ENCODE measurements at regions not wholly inside any gene's neighbourhood (a gene's known extent, or its start where the extent isn't known, plus 50 kb on each side); places are given as distances from the start of the nearest gene placed in this dataset.
"Not testable (repeated sequence)": the region's sequence is repeated elsewhere in the genome, so short reads cannot be mapped to it uniquely, and the experiment has no call there.

GRCh38 chr2:105537920-105538319, 139.1 kb upstream of the FHL2 start:
- 24 to 31% methylated on average over 4 of the region's 4 CpGs for WGBS, 2 experiments (ENCODE audit: low coverage in 1 of 2, low lambda C conversion rate in 2 of 2, missing lambda C conversion rate in 2 of 2)
- H3K9me3 ChIP-seq (ENCODE audit: low read depth): no peaks in the 10 kb centered on the region
- no peak overlapping the region for H3K4me3 ChIP-seq
- H4K20me1 ChIP-seq (ENCODE audit: insufficient read depth): no peaks in the 10 kb centered on the region
- no peaks in the 10 kb centered on the region for H3F3A ChIP-seq (ENCODE audit: insufficient read depth)
- no peak overlapping the region for H3K4me2 ChIP-seq (ENCODE audit: unreplicated experiment)
- no peaks in the 10 kb centered on the region for H3K79me2 ChIP-seq (ENCODE audit: insufficient read depth)
- in situ Hi-C loops (cut with MboI): loop anchor here (25.0 kb wide), 1 partner anchor 426 kb away; no protein-coding TSS in a partner anchor
- no peaks in the 10 kb centered on the region for H3K9me2 ChIP-seq (ENCODE audit: insufficient read depth)
- H3K27ac ChIP-seq: no peak overlapping the region
- H3K4me1 ChIP-seq (ENCODE audit: insufficient read depth): no peaks in the 10 kb centered on the region
- H3K36me3 ChIP-seq (ENCODE audit: low read depth): no peaks in the 10 kb centered on the region
- TF ChIP-seq EZH2phosphoT487 (IDR thresholded peaks at IDR 0.05; ENCODE audit: insufficient read depth, low read depth) (no peak), EZH2 (IDR thresholded peaks at IDR 0.05; ENCODE audit: insufficient read depth, poor library complexity, severe bottlenecking) (no peak)
- no peak overlapping the region for H3K9ac ChIP-seq
- H2AFZ ChIP-seq: no peak overlapping the region
- peaks cover 19% of the 10 kb centered on the region for H3K27me3 ChIP-seq (replicated peaks; ENCODE audit: insufficient read depth)
- DNase-seq: no peak

- Histone ChIP-seq H3K36me3 (ENCODE audit: low read depth) (no peaks in the 10 kb centered on the region), H3K4me1 (ENCODE audit: insufficient read depth) (no peaks in the 10 kb centered on the region), H3K27ac (no peak overlapping the region), H3K4me2 (ENCODE audit: unreplicated experiment) (no peak overlapping the region), H4K20me1 (ENCODE audit: insufficient read depth) (no peaks in the 10 kb centered on the region), H3K9ac (no peak overlapping the region), H3K4me3 (no peak overlapping the region), H2AFZ (no peak overlapping the region), H3F3A (ENCODE audit: insufficient read depth) (no peaks in the 10 kb centered on the region), H3K9me2 (ENCODE audit: insufficient read depth) (no peaks in the 10 kb centered on the region), H3K27me3 (replicated peaks; ENCODE audit: insufficient read depth) (peaks cover 19% of the 10 kb centered on the region), H3K79me2 (ENCODE audit: insufficient read depth) (no peaks in the 10 kb centered on the region), H3K9me3 (ENCODE audit: low read depth) (no peaks in the 10 kb centered on the region)
- no peak for DNase-seq
- TF ChIP-seq EZH2 (IDR thresholded peaks at IDR 0.05; ENCODE audit: insufficient read depth, poor library complexity, severe bottlenecking) (no peak), EZH2phosphoT487 (IDR thresholded peaks at IDR 0.05; ENCODE audit: insufficient read depth, low read depth) (no peak)
- in situ Hi-C loops (cut with MboI): loop anchor here (25.0 kb wide), 1 partner anchor 425 kb away; no protein-coding TSS in a partner anchor
- WGBS, 2 experiments (ENCODE audit: low coverage in 1 of 2, low lambda C conversion rate in 2 of 2, missing lambda C conversion rate in 2 of 2): 63 to 67% methylated on average over 7 of the region's 7 CpGs
Measured at GRCh38 chr2:105537466-105537865, 138.6 kb upstream of the FHL2 start.

GRCh38 chr2:105536175-105536574, 137.3 kb upstream of the FHL2 start:
- no peaks in the 10 kb centered on the region for H3K4me1 ChIP-seq (ENCODE audit: insufficient read depth)
- H2AFZ ChIP-seq: no peak overlapping the region
- H3K4me3 ChIP-seq: no peak overlapping the region
- no peaks in the 10 kb centered on the region for H3K9me2 ChIP-seq (ENCODE audit: insufficient read depth)
- in situ Hi-C loops (cut with MboI): loop anchor here (25.0 kb wide), 1 partner anchor 424 kb away; no protein-coding TSS in a partner anchor
- H3K27ac ChIP-seq: no peak overlapping the region
- H3K36me3 ChIP-seq (ENCODE audit: low read depth): no peaks in the 10 kb centered on the region
- TF ChIP-seq EZH2 (IDR thresholded peaks at IDR 0.05; ENCODE audit: insufficient read depth, poor library complexity, severe bottlenecking): no peak
- TF ChIP-seq EZH2phosphoT487 (IDR thresholded peaks at IDR 0.05; ENCODE audit: insufficient read depth, low read depth): no peak
- peaks cover 19% of the 10 kb centered on the region for H3K27me3 ChIP-seq (replicated peaks; ENCODE audit: insufficient read depth)
- DNase-seq: no peak
- no peak overlapping the region for H3K9ac ChIP-seq
- no peak overlapping the region for H3K4me2 ChIP-seq (ENCODE audit: unreplicated experiment)
- no peaks in the 10 kb centered on the region for H4K20me1 ChIP-seq (ENCODE audit: insufficient read depth)
- no peaks in the 10 kb centered on the region for H3K9me3 ChIP-seq (ENCODE audit: low read depth)
- no peaks in the 10 kb centered on the region for H3K79me2 ChIP-seq (ENCODE audit: insufficient read depth)
- H3F3A ChIP-seq (ENCODE audit: insufficient read depth): no peaks in the 10 kb centered on the region
- WGBS, 2 experiments (ENCODE audit: low coverage in 1 of 2, low lambda C conversion rate in 2 of 2, missing lambda C conversion rate in 2 of 2): 16 to 21% methylated on average over 3 of the region's 3 CpGs

- in situ Hi-C loops (cut with MboI): loop anchor here (10.0 to 25.0 kb wide), 2 partner anchors 174 to 417 kb away; no protein-coding TSS in a partner anchor
- H3K79me2 ChIP-seq (ENCODE audit: insufficient read depth); H3K4me1 ChIP-seq (ENCODE audit: insufficient read depth); H3K9me2 ChIP-seq (ENCODE audit: insufficient read depth); H2AFZ ChIP-seq; H3K9me3 ChIP-seq (ENCODE audit: low read depth); H3K4me3 ChIP-seq; H3K36me3 ChIP-seq (ENCODE audit: low read depth); H3K27ac ChIP-seq; DNase-seq; H4K20me1 ChIP-seq (ENCODE audit: insufficient read depth); H3K4me2 ChIP-seq (ENCODE audit: unreplicated experiment); H3F3A ChIP-seq (ENCODE audit: insufficient read depth); H3K9ac ChIP-seq; H3K27me3 ChIP-seq (replicated peaks; ENCODE audit: insufficient read depth): not testable (repeated sequence)
Measured at GRCh38 chr2:105529258-105529657, 130.4 kb upstream of the FHL2 start.
